Activated CD4-positive, alpha-beta T cell treated with anti-CD3 and anti-CD28 coated beads, Interleukin-2, amount 10 ng/mL, durations not matched to agents 7 days and 5 days (primary cell): ENCODE measurements at regions not wholly inside any gene's neighbourhood (a gene's known extent, or its start where the extent isn't known, plus 50 kb on each side); places are given as distances from the start of the nearest gene placed in this dataset.

Source experiments
- CTCF ChIA-PET: fragments of 350-600 bp; sonication (Branson Sonifier 250); formaldehyde crosslinking; loops from one replicate; lab custom pipeline; 2021; ENCODE audit warnings: antibody characterized with exemption; lab: Charles Lee
- POLR2A ChIA-PET: fragments of 350-600 bp; sonication (Branson Sonifier 250); formaldehyde crosslinking; loops from one replicate; lab custom pipeline; 2021; ENCODE audit warnings: antibody characterized with exemption; lab: Charles Lee
- DNase-seq: peaks from one replicate; pipeline ENCODE4 v3.0.0-alpha.2; 2020
- H3K27ac Mint-ChIP-seq: one replicate; pipeline ENCODE4 v1.8.0; 2021; ENCODE audit warnings: mild to moderate bottlenecking, moderate library complexity, mixed read lengths
- H3K27me3 Mint-ChIP-seq: one replicate; pipeline ENCODE4 v1.8.0; 2021; ENCODE audit warnings: mixed read lengths
- H3K36me3 Mint-ChIP-seq: one replicate; pipeline ENCODE4 v1.8.0; 2021; ENCODE audit warnings: low read depth, mixed read lengths
- H3K4me1 Mint-ChIP-seq: one replicate; pipeline ENCODE4 v1.8.0; 2021; ENCODE audit warnings: mixed read lengths
- H3K4me3 Mint-ChIP-seq: one replicate; pipeline ENCODE4 v1.8.0; 2021; ENCODE audit warnings: mild to moderate bottlenecking, moderate library complexity, mixed read lengths
- H3K9me3 Mint-ChIP-seq: one replicate; pipeline ENCODE4 v1.8.0; 2021; ENCODE audit warnings: mixed read lengths

- Mint-ChIP-seq H3K9me3 (no peaks in the 10 kb centered on the region), H3K27ac (no peak overlapping the region), H3K27me3 (peaks cover 4% of the 10 kb centered on the region), H3K36me3 (no peaks in the 10 kb centered on the region), H3K4me3 (no peak overlapping the region), H3K4me1 (no peaks in the 10 kb centered on the region)
- ChIA-PET POLR2A (no interaction called here), CTCF (interaction anchor here (0.6 kb wide), 1 partner anchor 8 kb away, joined by 4 read pairs; no protein-coding TSS in a partner anchor)
- no peak for DNase-seq
These were observed 109.8 kb downstream of the RIPK4 start for GRCh38 chr21:41656946-41657525.

GRCh38 chr21:41655259-41655658, 111.6 kb downstream of the RIPK4 start:
- ChIA-PET POLR2A (no interaction called here), CTCF (no interaction called here)
- Mint-ChIP-seq H3K36me3 (no peaks in the 10 kb centered on the region), H3K27me3 (peaks cover 4% of the 10 kb centered on the region), H3K4me1 (no peaks in the 10 kb centered on the region), H3K27ac (no peak overlapping the region), H3K4me3 (no peak overlapping the region), H3K9me3 (no peaks in the 10 kb centered on the region)
- no peak for DNase-seq

GRCh38 chr21:41653954-41654491, 112.8 kb downstream of the RIPK4 start:
- peaks cover 4% of the 10 kb centered on the region for H3K27me3 Mint-ChIP-seq
- POLR2A ChIA-PET, result no interaction called here
- no peak overlapping the region for H3K27ac Mint-ChIP-seq
- no peaks in the 10 kb centered on the region for H3K36me3 Mint-ChIP-seq
- no peak for DNase-seq
- H3K9me3 Mint-ChIP-seq, result no peaks in the 10 kb centered on the region
- CTCF ChIA-PET, result no interaction called here
- H3K4me3 Mint-ChIP-seq, result no peak overlapping the region
- no peaks in the 10 kb centered on the region for H3K4me1 Mint-ChIP-seq

- no peaks in the 10 kb centered on the region for H3K4me1 Mint-ChIP-seq
- peaks cover 4% of the 10 kb centered on the region for H3K27me3 Mint-ChIP-seq
- POLR2A ChIA-PET, result no interaction called here
- CTCF ChIA-PET, result no interaction called here
- no peaks in the 10 kb centered on the region for H3K9me3 Mint-ChIP-seq
- no peaks in the 10 kb centered on the region for H3K36me3 Mint-ChIP-seq
- no peak overlapping the region for H3K4me3 Mint-ChIP-seq
- H3K27ac Mint-ChIP-seq, result no peak overlapping the region
- DNase-seq, result no peak
These were observed 113.5 kb downstream of the RIPK4 start for GRCh38 chr21:41653243-41653953.

- no peaks in the 10 kb centered on the region for H3K36me3 Mint-ChIP-seq
- H3K27me3 Mint-ChIP-seq, result peaks cover 4% of the 10 kb centered on the region
- POLR2A ChIA-PET, result no interaction called here
- no peaks in the 10 kb centered on the region for H3K4me1 Mint-ChIP-seq
- H3K27ac Mint-ChIP-seq, result no peak overlapping the region
- H3K4me3 Mint-ChIP-seq, result no peak overlapping the region
- H3K9me3 Mint-ChIP-seq, result no peaks in the 10 kb centered on the region
- no peak for DNase-seq
- CTCF ChIA-PET, result no interaction called here
These were observed 115.0 kb downstream of the RIPK4 start for GRCh38 chr21:41651830-41652229.

GRCh38 chr21:41651406-41651805, 115.4 kb downstream of the RIPK4 start:
- ChIA-PET CTCF (no interaction called here), POLR2A (no interaction called here)
- DNase-seq, result no peak
- Mint-ChIP-seq H3K27ac (no peak overlapping the region), H3K4me3 (no peak overlapping the region), H3K36me3 (no peaks in the 10 kb centered on the region), H3K4me1 (no peaks in the 10 kb centered on the region), H3K27me3 (peaks cover 4% of the 10 kb centered on the region), H3K9me3 (no peaks in the 10 kb centered on the region)

- POLR2A ChIA-PET, result no interaction called here
- CTCF ChIA-PET, result interaction anchor here (1.6 kb wide), 1 partner anchor 50 kb away, joined by 3 read pairs; no protein-coding TSS in a partner anchor
- H3K27ac Mint-ChIP-seq, result no peak overlapping the region
- H3K4me1 Mint-ChIP-seq, result no peaks in the 10 kb centered on the region
- no peaks in the 10 kb centered on the region for H3K9me3 Mint-ChIP-seq
- no peaks in the 10 kb centered on the region for H3K36me3 Mint-ChIP-seq
- peaks cover 4% of the 10 kb centered on the region for H3K27me3 Mint-ChIP-seq
- DNase-seq, result no peak
- no peak overlapping the region for H3K4me3 Mint-ChIP-seq
These were observed 116.2 kb downstream of the RIPK4 start for GRCh38 chr21:41650526-41651145.

- CTCF ChIA-PET, result no interaction called here
- no peaks in the 10 kb centered on the region for H3K36me3 Mint-ChIP-seq
- H3K9me3 Mint-ChIP-seq, result no peaks in the 10 kb centered on the region
- no peak for DNase-seq
- peaks cover 10% of the 10 kb centered on the region for H3K27me3 Mint-ChIP-seq
- no peaks in the 10 kb centered on the region for H3K4me1 Mint-ChIP-seq
- POLR2A ChIA-PET, result no interaction called here
- H3K27ac Mint-ChIP-seq, result no peak overlapping the region
- no peak overlapping the region for H3K4me3 Mint-ChIP-seq
These were observed 118.2 kb downstream of the RIPK4 start for GRCh38 chr21:41648591-41649031.

- no peaks in the 10 kb centered on the region for H3K36me3 Mint-ChIP-seq
- no peak for DNase-seq
- no peak overlapping the region for H3K4me3 Mint-ChIP-seq
- no peak overlapping the region for H3K27ac Mint-ChIP-seq
- ChIA-PET CTCF (no interaction called here), POLR2A (no interaction called here)
- peaks cover 12% of the 10 kb centered on the region for H3K27me3 Mint-ChIP-seq
- H3K9me3 Mint-ChIP-seq, result no peaks in the 10 kb centered on the region
- no peaks in the 10 kb centered on the region for H3K4me1 Mint-ChIP-seq
These were observed 118.9 kb downstream of the RIPK4 start for GRCh38 chr21:41647806-41648561.

- H3K27me3 Mint-ChIP-seq, result peaks cover 34% of the 10 kb centered on the region
- CTCF ChIA-PET, result interaction anchor here (1.1 kb wide), 1 partner anchor 360 kb away, joined by 3 read pairs; no protein-coding TSS in a partner anchor
- no peak for DNase-seq
These were observed 123.4 kb downstream of the RIPK4 start for GRCh38 chr21:41643246-41643966.

GRCh38 chr21:41641821-41642701, 124.8 kb downstream of the RIPK4 start:
- Mint-ChIP-seq H3K4me3 (no peak overlapping the region), H3K4me1 (no peaks in the 10 kb centered on the region), H3K27ac (no peak overlapping the region), H3K36me3 (no peaks in the 10 kb centered on the region), H3K9me3 (no peaks in the 10 kb centered on the region), H3K27me3 (peaks cover 37% of the 10 kb centered on the region)
- ChIA-PET CTCF (interaction anchor here (0.7 kb wide), 1 partner anchor 1036 kb away, joined by 4 read pairs; no protein-coding TSS in a partner anchor), POLR2A (no interaction called here)
- no peak for DNase-seq

More at GRCh38 chr21:41643246-41643966, 123.4 kb downstream of the RIPK4 start:
- H3K36me3 Mint-ChIP-seq, result no peaks in the 10 kb centered on the region
- POLR2A ChIA-PET, result no interaction called here
- no peaks in the 10 kb centered on the region for H3K9me3 Mint-ChIP-seq
- H3K4me1 Mint-ChIP-seq, result no peaks in the 10 kb centered on the region
- no peak overlapping the region for H3K27ac Mint-ChIP-seq
- no peak overlapping the region for H3K4me3 Mint-ChIP-seq
